Activated CD4-positive, alpha-beta T cell treated with anti-CD3 and anti-CD28 coated beads for 1 hour (primary cell): ENCODE measurements at regions not wholly inside any gene's neighbourhood (a gene's known extent, or its start where the extent isn't known, plus 50 kb on each side); places are given as distances from the start of the nearest gene placed in this dataset.
"Not testable (repeated sequence)": the region's sequence is repeated elsewhere in the genome, so short reads cannot be mapped to it uniquely, and the experiment has no call there.

Experiments
- DNase-seq: peaks from one replicate; pipeline ENCODE4 v3.0.0-alpha.2; 2020

GRCh38 chr1:101485712-101486111, 248.9 kb downstream of the S1PR1 start:
- DNase-seq, result no peak

GRCh38 chr1:101492144-101492543, 255.3 kb downstream of the S1PR1 start:
- DNase-seq, result not testable (repeated sequence)

GRCh38 chr1:101493920-101494319, 257.1 kb downstream of the S1PR1 start:
- DNase-seq, result not testable (repeated sequence)

- DNase-seq, result no peak
Observed at GRCh38 chr1:101496109-101496508, 259.3 kb downstream of the S1PR1 start.

GRCh38 chr1:101497881-101498559, 261.2 kb downstream of the S1PR1 start:
- no peak for DNase-seq

- not testable (repeated sequence) for DNase-seq
Observed at GRCh38 chr1:101504106-101504505, 267.3 kb downstream of the S1PR1 start.

- not testable (repeated sequence) for DNase-seq
Observed at GRCh38 chr1:101505240-101505639, 268.4 kb downstream of the S1PR1 start.

GRCh38 chr1:101506541-101507164, 269.8 kb downstream of the S1PR1 start:
- DNase-seq, result no peak

GRCh38 chr1:101507547-101507971, 270.7 kb downstream of the S1PR1 start:
- no peak for DNase-seq

DNA sequence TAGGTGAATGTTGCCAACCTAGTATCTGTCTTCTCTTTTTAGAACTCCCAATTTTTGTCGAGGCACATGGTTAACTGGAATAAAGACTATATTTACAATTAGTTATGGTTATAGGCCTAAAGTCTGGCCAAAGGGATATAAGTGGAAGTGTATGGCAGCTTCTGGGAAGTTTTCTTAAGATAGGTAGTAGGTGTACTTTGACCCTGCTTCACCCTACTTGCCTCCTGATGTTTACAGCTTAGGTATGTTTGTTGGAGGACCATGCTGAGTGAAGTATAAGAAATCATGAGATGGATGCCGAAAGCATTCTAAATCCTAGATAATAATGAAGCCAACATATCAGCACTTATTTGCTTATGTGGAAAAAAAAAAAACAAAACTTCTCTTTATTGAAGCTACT, 272.1 kb downstream of the S1PR1 start:
- DNase-seq, result no peak

DNA sequence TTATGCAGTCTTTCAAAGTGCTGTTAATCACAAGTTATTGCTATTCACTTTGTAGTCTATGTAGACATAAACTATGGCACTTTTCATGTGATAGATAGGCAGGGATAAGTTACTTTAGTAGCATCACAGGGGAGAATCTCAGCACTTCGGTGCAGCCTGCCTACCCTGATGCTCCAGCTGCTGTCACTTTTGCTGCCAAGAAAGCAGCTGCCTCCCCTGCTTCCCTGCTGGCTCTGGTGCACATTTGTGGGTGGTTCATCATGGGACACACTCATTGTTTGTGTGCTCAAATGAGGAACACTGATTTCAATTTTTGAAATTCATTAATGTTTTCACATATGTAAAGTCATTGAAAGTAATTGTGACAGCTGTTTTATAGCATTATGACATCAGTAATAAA, 272.6 kb downstream of the S1PR1 start:
- DNase-seq, result no peak

DNA sequence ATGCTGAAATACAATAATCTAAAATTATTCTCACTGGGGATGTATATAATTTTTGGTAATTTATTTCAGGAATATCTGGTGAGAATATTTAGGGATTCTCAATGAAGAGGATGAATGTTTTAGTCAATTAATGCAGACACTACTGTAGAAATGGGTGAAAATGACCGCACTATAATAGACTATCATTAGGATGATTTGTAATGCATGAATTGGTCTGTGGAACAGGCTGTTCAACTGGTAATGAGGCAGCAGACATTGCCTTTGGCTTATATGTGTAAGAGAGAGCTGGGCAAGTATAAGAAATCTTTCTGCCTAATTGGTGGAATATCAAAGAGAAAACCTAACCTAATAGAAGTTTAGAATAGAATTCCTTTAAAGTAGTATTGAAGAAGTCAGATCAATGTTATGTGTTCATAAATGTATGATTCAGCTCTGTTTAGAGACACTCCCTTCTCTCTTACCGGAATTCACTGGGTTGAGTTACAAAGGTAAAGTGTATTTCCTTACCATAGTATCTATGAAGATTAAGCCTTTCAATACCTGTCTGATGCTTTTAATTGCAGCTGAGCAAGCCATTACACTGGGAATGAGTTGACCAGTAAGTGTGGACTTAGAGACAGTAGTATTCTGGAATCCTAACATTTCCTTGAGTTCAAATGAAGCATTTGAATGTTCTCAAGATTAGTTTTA, 274.5 kb downstream of the S1PR1 start:
- no peak for DNase-seq

DNA sequence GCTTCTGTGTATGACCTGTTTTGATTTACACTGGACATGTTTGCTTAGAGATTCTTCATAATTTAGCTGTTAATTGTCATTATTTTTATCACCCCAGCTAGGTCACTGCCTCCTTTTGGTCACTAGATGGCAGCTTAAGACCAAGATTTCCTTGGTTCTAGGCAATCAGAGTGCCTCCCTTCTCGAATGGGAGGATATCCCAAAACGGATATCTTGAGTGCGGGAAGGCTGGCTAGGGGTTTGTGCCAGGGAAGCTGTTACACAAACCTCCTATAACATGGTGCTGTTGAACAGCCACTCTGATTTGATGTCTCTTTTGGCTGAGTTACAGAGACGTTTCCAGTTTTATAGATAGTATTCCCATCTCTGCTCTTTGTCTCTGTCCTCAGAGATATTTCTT, 283.5 kb downstream of the S1PR1 start:
- no peak for DNase-seq

- no peak for DNase-seq
Observed at GRCh38 chr1:101522486-101522885, 285.7 kb downstream of the S1PR1 start.

GRCh38 chr1:101526813-101527212, 290.0 kb downstream of the S1PR1 start:
- no peak for DNase-seq

GRCh38 chr1:101532377-101532776, 295.6 kb downstream of the S1PR1 start:
- no peak for DNase-seq

DNA sequence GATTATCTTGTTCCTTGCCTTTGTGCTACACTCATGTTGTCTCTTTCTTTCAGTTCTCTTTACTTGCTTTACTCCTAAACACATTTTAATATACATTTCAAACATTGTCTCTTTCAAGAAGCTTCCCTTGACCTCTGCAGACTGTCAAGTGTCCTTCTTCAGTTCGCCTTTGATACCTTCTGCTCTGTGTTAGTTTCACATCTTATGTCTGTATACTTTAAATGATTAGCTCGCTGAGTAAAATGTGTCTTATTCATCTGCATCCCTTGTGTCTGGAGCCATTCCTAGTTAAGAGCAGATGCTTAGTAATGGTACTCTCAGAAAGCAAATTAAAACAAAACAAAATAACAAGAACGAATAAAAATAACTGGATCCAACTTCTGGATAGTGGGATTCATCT, 303.3 kb downstream of the S1PR1 start:
- DNase-seq, result no peak

- DNase-seq, result no peak
Observed at GRCh38 chr1:101546885-101547284, 310.1 kb downstream of the S1PR1 start.

GRCh38 chr1:101547357-101547756, 310.5 kb downstream of the S1PR1 start:
- DNase-seq, result no peak

- no peak for DNase-seq
Observed at GRCh38 chr1:101548376-101548775, 311.6 kb downstream of the S1PR1 start.

DNA sequence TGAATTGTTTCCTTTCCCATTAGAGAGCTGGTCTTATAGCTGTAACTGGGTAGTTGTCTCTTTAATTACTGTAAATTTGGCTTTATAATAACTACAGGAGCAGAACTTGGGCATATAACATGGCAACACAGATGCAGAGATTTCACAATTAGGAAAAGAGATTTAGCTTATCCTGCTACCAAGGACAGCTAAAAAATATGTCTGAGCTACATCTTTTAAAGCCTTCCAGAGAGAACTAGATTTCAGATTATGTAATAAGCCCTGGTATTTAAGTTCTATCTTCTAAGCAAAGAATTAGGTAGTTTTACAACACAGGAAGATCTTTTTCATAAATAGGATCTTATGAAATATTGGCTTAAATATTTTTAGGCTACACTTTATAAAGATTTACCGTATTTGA, 313.8 kb downstream of the S1PR1 start:
- no peak for DNase-seq

- no peak for DNase-seq
Observed at GRCh38 chr1:101566883-101567538, 330.2 kb downstream of the S1PR1 start.

GRCh38 chr1:101567582-101568189, 330.9 kb downstream of the S1PR1 start:
- peak; percentile 16 for DNase-seq
